SKM-1 (cell line): ENCODE measurements at regions not wholly inside any gene's neighbourhood (a gene's known extent, or its start where the extent isn't known, plus 50 kb on each side); places are given as distances from the start of the nearest gene placed in this dataset.

Source experiments
- DNase-seq: peaks from one replicate; lab custom pipeline; 2025; ENCODE audit not compliant: unreplicated experiment; lab: John Stamatoyannopoulos, UW

- no peak for DNase-seq
These were observed 530.8 kb upstream of the BCHE start for GRCh38 chr3:166367947-166368533.

- DNase-seq = no peak
These were observed 525.5 kb upstream of the BCHE start for GRCh38 chr3:166362698-166363097.

GRCh38 chr3:166360720-166361119, 523.5 kb upstream of the BCHE start:
- DNase-seq = no peak

- DNase-seq = no peak
These were observed 514.2 kb upstream of the BCHE start for GRCh38 chr3:166351461-166351860.

- no peak for DNase-seq
These were observed 503.5 kb upstream of the BCHE start for GRCh38 chr3:166340604-166341266.

- no peak for DNase-seq
These were observed 487.2 kb upstream of the BCHE start for GRCh38 chr3:166324401-166324800.

- no peak for DNase-seq
These were observed 485.2 kb upstream of the BCHE start for GRCh38 chr3:166322391-166322790.

- DNase-seq = no peak
These were observed 470.6 kb upstream of the BCHE start for GRCh38 chr3:166307756-166308350.

- DNase-seq = no peak
These were observed 467.4 kb upstream of the BCHE start for GRCh38 chr3:166304584-166304983.

GRCh38 chr3:166303681-166304080, 466.5 kb upstream of the BCHE start:
- no peak for DNase-seq

GRCh38 chr3:166302331-166302730, 465.1 kb upstream of the BCHE start:
- no peak for DNase-seq

GRCh38 chr3:166296179-166296783, 459.1 kb upstream of the BCHE start:
- no peak for DNase-seq

- no peak for DNase-seq
These were observed 454.1 kb upstream of the BCHE start for GRCh38 chr3:166291186-166291955.

- peak; percentile 64 for DNase-seq
These were observed 447.8 kb upstream of the BCHE start for GRCh38 chr3:166285001-166285400.

GRCh38 chr3:166283840-166284239, 446.6 kb upstream of the BCHE start:
- DNase-seq = peak; percentile 14

- DNase-seq = no peak
These were observed 445.7 kb upstream of the BCHE start for GRCh38 chr3:166282931-166283330.

GRCh38 chr3:166279636-166280035, 442.4 kb upstream of the BCHE start:
- no peak for DNase-seq

GRCh38 chr3:166275024-166275390, 437.8 kb upstream of the BCHE start:
- no peak for DNase-seq

- DNase-seq = no peak
These were observed 437.3 kb upstream of the BCHE start for GRCh38 chr3:166274351-166275023.

- DNase-seq = no peak
These were observed 433.2 kb upstream of the BCHE start for GRCh38 chr3:166270429-166270828.

GRCh38 chr3:166265153-166265552, 427.9 kb upstream of the BCHE start:
- no peak for DNase-seq
